ENCODE measurements at regions not wholly inside any gene's neighbourhood (a gene's known extent, or its start where the extent isn't known, plus 50 kb on each side); places are given as distances from the start of the nearest gene placed in this dataset.

- no peak overlapping the region for H3K27ac ChIP-seq (ENCODE audit: low read depth)
- no peak overlapping the region for H3K4me2 ChIP-seq
- no peaks in the 10 kb centered on the region for H3K27me3 Mint-ChIP-seq (ENCODE audit: insufficient read depth, low read depth, poor library complexity)
- no peak overlapping the region for H3K27ac Mint-ChIP-seq
- no peaks in the 10 kb centered on the region for H4K20me1 ChIP-seq (replicated peaks; ENCODE audit: insufficient read depth)
- H3K4me3 ChIP-seq = no peak overlapping the region
- H3K36me3 ChIP-seq (ENCODE audit: insufficient read depth) = no peaks in the 10 kb centered on the region
- no peaks in the 10 kb centered on the region for H3K27me3 ChIP-seq (ENCODE audit: insufficient read depth)
- no peak for DNase-seq (ENCODE audit: low spot score)
- TF ChIP-seq REST (IDR thresholded peaks at IDR 0.05; ENCODE audit: unreplicated experiment) (no peak), EZH2phosphoT487 (IDR thresholded peaks at IDR 0.05; ENCODE audit: unreplicated experiment) (no peak), EZH2 (IDR thresholded peaks at IDR 0.05; ENCODE audit: low read depth, unreplicated experiment) (no peak), ZNF462 (CRISPR knock-in tag; IDR thresholded peaks at IDR 0.05) (no peak), POLR2AphosphoS5 (IDR thresholded peaks at IDR 0.05; ENCODE audit: low read depth) (no peak), ZNF114 (CRISPR knock-in tag; IDR thresholded peaks at IDR 0.05) (no peak), NANOG (IDR thresholded peaks at IDR 0.05; ENCODE audit: borderline replicate concordance) (no peak), ETS1 (IDR thresholded peaks at IDR 0.05) (no peak), CREB1 (CRISPR knock-in tag; IDR thresholded peaks at IDR 0.05; ENCODE audit: low read depth) (no peak), JUNB (IDR thresholded peaks at IDR 0.05; ENCODE audit: unreplicated experiment) (no peak), ZNF331 (CRISPR knock-in tag; IDR thresholded peaks at IDR 0.05; ENCODE audit: low read depth) (no peak)
- no peaks in the 10 kb centered on the region for H3K9me3 Mint-ChIP-seq
- H3F3A ChIP-seq (replicated peaks; ENCODE audit: low read depth) = no peaks in the 10 kb centered on the region
- H3K36me3 Mint-ChIP-seq (ENCODE audit: low read depth) = no peaks in the 10 kb centered on the region
- H3K4me3 Mint-ChIP-seq = no peak overlapping the region
- no peaks in the 10 kb centered on the region for H3K9me2 ChIP-seq (ENCODE audit: insufficient read depth)
- H3K4me1 Mint-ChIP-seq = peaks cover 11% of the 10 kb centered on the region; the same call in 2 of the 3 replicates
- ATAC-seq = no peak
- H3K79me2 ChIP-seq (replicated peaks; ENCODE audit: insufficient read depth) = no peaks in the 10 kb centered on the region
- no peak overlapping the region for H2AFZ ChIP-seq
- H3K4me1 ChIP-seq (ENCODE audit: insufficient read depth) = no peaks in the 10 kb centered on the region
Measured at GRCh38 chr2:166651080-166651675, 157.1 kb upstream of the SCN7A start.

Data from GM23338 (cell line).